HG03457 (cell line): ENCODE measurements at regions not wholly inside any gene's neighbourhood (a gene's known extent, or its start where the extent isn't known, plus 50 kb on each side); places are given as distances from the start of the nearest gene placed in this dataset.
A peak's percentile ranks its signal among the peaks of the same experiment; 100 is the strongest.

Experiments
- ATAC-seq: cut with Tn5 transposase; IDR thresholded peaks from one replicate; pipeline ENCODE4 v1.9.1; 2021; ENCODE audit warnings: moderate number of reproducible peaks; ENCODE audit not compliant: unreplicated experiment

DNA sequence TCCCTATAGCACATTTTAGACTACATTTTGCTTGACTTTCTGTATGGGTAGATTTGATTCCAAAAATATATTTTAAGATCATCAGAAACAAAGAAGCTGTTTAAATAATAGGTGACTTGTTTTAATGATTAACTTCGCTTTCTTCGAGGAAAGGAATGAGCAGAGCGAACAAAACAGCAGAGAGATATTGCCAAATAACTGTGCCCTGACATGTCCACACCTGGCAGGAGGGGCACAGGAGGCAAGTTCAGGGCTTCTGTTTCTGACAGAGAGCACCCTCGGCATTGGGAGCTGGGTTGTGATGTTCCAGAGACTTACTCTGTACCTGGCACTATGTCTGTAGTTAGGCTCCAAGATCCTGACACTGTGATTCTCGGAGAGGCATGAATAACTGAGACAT, 155.7 kb upstream of the SASH1 start:
- no peak for ATAC-seq

DNA sequence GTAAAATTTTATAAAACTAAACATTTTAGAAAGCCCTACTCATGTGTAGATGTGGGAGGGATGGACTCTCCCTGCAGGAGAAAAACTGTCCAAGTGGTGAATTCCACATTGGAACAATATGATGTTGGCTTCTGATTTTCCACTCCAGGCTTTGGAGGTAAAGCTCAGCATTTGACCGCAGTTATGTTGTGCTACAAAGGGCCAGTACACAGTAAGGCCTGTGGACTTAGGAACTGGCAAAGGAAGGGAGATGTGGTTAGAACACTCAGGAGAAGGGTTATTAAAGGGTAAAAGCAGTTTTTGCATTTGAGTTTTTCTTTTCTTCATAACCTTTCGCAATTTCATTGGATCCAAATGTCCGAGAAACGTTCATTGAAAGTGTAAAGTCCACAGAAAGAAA, 150.3 kb upstream of the SASH1 start:
- no peak for ATAC-seq

DNA sequence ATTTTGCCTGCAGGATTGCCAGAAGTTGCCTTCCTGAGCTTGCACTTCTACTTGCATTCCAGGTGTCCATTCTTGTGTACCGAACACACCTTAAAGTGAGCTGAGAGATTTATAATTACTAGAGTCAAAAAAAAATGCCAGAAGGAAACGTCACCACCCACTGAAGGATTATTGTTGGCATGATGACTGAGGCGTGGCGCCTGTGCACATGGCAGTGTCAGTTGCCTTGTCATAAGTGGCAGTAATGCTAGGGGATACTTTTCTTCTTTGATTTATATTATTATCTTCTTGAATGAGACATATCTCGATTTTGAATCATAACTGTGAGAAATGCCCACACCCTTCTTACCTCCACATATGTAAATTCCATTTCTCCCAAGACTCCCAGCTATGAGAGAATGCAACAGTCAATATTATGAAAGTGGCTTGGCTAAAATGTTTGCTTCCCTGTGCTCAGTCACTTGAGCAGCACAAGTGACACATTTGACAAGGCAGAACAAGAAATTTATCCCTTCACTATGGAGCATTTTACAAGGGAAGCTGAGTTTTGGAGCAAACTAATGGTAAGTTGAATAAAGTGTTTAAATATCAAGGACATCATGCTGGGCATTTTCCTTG, 149.5 kb upstream of the SASH1 start:
- ATAC-seq = no peak

DNA sequence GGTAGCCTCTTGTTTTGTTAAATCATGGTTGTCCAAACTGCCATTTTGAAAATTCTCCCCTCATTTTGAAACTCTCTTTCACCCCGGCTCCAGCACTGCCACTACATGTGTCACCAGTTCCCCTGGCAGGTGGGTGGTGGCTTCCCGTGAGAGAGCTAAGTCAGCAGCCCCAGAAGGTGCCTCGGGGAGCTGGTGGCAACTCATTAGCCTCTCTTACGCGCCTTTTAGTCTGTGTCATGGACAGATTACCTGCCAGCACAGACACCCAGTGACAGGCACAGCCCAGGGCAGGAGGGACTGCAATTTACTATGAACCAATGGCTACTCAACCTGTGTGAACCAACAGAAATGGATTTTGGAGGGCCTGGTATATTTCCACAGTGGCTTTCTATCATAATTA, 147.1 kb upstream of the SASH1 start:
- no peak for ATAC-seq

DNA sequence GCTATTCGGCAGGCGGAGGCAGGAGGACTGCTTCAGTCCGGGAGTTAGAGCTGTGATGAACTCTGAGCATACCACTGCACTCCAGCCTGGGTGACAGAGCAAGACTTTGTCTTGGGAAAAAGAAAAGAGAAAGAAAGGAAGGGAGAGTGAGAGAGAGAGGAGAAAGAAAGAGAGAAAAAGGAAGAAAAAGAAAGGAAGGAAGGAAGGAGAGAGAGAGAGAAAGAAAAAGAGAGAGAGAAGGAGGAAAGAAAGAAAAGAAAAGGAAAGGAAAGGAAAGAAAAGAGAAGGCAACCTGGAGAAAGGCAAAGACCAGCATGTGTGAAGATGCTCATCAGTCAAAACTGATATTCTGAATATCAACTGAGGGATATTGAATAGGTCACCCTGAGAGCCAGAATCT, 143.1 kb upstream of the SASH1 start:
- no peak for ATAC-seq

DNA sequence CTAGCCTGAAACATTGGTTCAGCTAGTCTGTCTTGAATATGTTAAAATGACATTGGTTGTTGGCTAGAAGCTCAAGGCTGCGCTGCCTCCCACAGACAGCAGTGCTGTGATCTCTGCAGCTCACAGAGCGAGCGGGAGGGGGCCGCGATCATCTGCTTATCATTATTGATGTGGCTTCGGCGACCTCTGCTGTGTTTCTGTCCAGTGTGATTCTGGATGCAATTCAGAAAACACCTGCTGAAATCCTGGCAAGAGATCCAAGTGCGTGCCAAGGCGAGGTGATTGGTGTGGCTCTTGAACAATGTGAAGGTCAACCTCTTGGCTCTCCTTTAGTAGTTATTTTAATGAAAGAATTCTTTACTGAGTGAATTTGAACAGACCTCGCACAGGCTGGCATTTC, 142.3 kb upstream of the SASH1 start:
- no peak for ATAC-seq

DNA sequence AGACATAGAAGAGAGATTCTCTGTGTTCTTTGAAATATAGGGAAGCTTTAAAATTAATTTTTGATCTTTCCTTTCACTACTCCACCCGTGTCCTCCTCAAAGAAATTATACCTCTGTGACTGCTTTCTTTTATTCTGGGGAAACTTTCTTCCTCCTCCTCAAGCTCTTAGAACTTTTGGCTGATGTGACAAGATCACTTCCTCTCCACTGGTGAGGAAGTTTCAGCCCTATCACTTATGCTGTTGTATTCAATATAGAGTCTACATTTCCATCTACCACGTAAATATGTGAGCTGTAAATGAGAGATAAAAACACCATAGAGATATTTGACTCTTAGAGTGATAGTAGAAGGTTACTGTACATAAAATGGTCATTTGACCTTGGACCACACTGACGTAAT, 141.9 kb upstream of the SASH1 start:
- ATAC-seq = no peak

DNA sequence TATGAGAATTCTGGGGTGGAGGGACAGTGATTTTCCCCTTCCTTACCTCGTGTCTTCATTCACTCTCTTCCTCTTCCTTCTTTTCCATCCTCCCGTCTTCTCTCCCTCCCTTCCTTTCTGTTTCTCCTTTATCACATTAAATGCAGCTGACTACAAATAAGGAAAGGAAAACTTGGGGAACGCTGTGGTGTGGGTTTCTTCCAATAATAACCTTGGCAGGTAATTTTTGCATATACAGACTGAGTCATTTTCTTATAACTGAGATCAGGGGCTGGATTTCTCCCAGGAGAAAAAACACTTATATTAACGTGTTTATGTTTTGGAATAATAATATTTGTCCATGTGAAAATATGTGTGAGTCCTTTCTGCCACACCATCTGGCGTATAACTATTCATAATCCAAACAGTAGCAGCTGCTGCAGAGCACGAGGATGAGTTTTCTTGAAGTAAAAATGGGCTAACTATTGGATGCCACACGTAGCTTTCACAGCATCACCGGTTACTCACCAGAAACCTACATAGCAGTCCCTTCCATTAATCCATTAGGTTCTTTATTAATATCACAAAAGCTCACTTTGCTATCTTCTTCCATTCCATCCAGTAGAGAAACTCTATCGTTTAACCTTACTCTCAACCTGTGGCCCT, 139.2 kb upstream of the SASH1 start:
- ATAC-seq = no peak

DNA sequence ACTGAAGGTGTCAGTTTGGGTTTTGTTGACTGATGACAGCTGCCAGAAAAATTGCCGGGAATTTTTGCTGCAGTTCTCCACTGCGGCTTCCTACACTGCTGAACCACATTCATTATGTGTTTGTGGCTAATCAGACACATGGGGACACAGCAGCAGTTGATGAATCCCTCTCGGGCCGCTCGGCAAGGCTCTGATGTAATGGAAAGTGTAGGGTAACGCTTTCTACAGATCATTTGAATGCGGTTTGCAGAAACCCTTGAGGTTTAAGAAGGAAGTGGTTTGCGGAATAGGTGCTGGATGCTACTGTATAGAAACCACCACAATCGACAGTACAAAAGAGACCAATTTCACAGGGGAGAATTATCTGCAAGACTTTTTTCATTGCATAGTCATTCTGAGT, 138.7 kb upstream of the SASH1 start:
- ATAC-seq = peak; percentile 98

DNA sequence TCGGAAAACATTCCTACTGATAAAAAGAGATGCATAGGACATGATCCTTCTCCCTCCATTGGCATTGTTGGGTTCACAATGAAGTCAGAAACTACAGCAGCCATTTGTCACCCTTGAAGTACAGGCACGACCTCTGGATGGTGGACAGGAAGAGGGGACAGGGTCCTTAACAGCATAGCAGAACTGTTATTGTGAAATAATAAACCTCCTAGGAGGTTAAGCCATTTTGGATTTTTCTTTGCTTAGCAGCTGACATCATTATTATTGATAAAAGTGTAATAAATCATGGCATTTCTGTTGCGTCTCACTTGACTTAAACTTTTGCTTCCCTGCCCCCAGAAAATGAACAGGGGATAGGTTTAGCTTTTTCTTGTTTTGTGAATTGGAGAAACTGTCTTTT, 134.3 kb upstream of the SASH1 start:
- no peak for ATAC-seq

DNA sequence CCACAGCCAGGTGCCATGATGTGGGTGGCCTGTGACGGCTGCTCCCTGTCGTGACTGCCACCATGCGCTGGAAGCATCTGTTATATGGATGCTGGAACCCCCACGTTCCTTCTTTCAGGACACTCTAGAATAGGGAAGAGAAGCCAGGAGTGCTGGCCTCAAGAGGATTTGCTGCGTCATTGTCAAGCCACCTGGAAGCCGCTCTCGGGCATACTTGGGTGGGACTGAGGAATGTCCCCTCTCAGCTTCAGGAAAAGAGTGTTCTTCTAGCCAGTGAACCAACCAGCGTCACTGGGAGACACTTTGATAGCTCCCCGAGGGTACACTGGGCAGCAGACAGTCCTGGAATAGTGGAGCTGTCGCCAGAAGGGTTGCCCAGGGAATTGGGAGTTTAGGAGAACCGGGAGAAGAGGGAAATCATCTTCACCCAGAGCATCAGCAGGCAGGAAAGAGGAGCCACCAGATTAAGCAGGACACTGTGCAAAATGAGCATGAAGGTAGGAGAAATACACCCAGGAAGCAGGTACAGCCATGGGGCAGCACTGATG, 130.8 kb upstream of the SASH1 start:
- ATAC-seq = no peak

DNA sequence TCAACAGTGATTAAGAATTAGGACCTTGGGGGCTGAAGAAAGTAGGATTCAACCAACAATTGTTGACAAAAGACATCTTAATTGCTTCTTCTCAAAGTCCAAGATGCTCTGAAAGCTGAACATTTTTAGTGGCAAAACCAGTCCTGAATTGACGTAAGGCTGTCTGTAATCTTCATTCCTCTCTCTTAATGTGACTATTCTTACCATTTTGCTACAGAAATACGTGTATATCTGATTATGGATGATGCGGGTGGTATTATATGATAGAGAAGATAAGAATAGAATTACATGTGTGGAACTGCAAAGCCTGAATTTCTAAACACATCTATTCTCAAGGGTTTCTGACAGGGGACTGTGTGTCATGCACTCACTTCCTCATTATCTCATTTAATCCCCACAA, 130.3 kb upstream of the SASH1 start:
- no peak for ATAC-seq

DNA sequence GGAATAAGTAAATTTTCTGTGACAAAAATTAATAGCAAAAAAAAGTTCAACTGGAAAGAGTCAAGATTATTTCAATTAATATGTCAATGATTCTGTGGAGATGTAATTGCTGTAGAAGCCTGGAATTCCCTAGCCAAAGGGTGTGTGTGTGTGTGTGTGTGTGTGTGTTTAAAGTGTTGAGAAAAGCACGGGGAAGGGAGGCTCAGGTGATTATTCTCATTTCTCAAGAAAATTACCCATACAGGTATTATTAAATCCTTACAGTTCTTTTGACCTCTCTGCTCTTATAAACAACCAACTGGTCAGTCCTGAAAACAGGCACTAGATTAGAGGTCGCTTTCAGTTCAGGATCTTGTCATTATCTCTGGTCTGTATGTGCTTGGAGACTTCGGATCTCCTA, 129.3 kb upstream of the SASH1 start:
- ATAC-seq = no peak

DNA sequence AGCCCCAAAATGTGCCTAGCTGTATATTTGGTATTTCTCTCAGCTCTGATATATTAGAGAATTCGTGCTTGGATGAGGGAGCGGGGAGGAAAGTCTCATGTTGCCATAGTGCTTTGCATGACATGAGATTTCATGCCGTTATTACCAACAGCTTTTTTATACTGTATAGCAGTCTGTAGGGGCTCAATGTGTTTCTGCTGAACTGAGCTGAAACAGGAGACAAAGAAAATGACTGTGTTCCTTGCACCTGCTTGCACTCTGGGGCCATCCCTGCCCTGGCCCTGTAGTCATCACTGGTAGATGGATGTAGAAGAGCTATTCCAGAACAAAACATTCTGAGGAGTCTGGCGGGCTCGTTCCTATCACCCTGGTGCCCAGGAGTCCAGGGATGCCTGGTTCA, 128.0 kb upstream of the SASH1 start:
- ATAC-seq = no peak

DNA sequence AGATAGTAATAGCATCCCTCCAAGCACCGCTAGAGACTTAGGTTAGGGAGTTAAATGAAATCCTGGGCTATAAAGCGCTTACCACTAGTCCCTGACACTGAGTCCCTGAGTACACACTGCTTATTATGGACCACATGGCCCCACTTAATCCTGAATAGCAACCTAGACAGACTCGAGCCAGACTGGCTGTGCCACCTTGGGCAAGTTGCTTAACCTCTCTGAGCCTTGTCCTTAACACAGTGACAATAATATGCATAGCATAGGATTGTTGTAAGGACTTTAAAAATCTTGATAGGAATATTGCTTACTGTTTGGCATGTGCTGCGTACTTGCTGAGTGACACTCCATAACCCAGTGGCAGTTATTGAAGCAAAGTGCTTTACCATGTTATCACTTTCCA, 125.6 kb upstream of the SASH1 start:
- ATAC-seq = no peak

DNA sequence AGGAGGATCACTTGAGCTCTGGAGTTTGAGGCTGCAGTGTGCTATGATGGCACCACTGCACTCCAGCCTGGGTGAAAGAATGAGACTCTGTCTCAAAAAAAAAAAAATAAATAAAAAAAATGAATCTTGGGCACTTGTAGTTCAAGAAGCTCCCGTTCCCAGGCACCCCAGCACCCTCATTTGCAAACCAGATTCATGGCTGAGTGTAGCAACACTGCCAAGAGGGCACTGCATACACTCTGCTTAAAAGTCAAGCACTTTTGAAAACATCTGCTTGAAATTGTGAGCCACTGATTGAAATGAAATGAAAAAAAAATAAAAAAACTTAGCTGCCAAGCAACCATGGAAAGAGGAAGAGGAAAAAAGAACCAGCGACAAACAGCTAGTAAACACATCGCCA, 124.7 kb upstream of the SASH1 start:
- no peak for ATAC-seq

DNA sequence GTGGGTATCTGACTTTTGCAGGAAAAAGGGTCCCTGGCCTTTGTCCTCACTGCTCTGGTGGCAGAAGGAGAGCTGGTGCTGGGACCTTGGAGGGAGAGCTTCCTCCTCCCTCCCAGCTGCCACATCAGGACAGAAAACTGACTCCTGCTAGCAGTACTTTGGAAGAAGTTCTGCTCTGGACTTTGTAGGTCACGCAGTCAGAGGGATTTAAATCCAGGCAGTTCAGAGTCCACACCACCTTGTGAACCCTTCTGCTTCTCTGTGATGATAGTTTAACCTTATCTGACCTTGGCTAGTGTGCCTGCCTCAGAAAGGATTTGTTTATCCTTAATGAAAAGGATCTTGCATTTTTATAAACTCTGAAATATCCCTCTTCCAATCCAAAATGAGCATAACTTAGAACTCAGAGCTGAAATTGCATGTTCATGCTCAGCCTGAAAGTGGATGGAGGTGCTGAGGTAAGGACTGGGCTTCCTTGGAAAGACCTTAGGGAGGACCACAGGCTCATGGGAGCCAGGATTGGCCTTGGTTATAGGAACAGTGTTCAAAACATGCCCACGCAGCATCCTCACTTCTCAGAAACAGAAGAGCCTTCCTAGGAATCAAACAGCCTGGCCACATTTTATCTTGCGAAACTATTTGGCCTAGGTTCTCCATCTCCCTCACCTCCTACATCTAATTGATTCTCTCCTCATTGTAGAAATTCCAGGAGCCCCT, 123.9 kb upstream of the SASH1 start:
- ATAC-seq = no peak

DNA sequence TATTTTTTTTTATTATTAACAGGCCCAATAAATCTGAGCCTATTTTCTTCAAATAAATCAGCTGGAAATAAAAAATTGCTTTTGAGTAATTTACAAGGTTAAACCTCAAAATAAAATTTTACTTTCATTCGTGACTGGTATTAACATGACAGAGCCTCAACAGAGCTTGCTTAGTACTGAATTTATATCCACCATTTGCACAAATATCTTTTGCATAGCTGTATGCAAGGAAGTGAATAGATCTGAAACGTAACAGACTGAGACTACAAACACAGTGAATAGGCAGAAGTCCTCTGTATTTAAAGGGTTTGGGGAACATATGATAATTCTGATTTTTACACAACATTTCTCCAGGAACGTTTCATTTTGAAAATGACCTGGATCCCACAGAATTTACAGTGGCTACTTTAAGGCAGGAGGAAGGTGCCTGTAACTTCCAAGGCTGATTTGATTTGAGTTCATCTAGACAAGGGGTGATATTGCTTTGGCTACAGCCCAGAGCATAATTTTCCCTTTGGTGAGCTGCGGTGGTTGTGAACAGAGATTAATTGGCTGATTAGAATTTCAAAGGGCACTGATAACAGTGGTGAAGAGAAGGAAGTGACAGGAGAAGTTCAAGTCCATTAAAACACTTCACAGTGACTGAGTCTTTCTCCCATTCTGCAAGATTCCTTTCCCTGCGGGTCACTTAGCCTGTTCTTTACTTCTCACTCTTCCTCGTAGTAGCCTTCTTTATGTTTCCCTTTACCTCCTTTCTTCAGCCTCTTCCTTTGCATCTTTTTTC, 121.2 kb upstream of the SASH1 start:
- ATAC-seq = no peak

DNA sequence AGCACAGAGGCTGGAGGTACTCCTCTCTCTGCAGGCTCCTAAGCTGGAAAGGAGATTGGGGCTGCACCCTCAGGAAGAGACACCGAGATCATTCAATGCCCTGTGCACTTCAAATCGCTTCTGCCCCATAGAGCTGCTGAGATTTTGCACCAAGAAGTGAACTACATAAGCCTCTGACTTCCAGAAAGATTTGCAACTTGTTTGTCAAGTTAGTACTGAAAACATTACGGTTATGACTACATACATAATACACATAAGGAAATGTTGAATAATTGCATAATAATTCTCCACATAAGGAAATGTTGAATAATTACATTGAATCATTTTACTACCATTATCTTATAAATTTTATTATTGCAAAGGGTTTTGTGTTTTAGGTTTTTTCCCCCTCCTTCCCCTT, 120.3 kb upstream of the SASH1 start:
- no peak for ATAC-seq

DNA sequence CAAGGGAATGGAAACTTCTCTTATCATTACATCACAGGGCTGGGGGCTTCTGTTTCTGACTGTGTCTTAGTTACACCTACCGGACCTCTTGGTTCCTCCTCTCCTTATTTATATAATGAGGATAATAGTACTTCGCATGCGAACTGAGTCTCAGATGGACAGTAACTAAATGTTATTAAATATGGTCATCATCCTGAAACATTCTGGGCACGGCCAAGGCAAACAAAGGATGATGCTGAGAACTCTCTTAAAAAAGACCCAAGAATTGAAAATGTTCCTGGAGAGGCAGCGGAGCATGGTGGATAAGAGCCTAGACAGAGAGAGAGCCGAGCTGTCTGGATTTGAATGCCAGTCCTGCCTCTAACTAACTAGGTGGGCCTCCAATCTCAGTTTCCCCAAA, 119.8 kb upstream of the SASH1 start:
- ATAC-seq = no peak

DNA sequence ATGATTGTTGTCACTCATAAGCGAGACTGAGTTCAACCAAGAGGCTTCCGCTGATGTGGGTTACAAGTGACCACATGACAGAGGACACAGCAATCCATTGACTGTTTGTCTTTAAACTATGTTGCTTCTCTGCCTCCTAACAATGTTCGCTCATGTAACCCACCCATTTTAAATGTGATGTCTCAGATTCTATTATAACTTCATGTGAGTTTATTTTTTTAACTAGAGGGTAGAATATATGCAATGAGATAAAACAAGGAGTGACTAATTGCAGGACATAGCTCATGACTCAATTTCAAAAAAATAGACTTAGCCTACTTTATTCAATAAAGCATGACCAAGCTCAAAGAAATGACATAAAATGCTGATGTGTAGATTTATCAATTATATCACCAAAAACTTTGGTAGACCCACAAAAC, 119.2 kb upstream of the SASH1 start:
- ATAC-seq = no peak

DNA sequence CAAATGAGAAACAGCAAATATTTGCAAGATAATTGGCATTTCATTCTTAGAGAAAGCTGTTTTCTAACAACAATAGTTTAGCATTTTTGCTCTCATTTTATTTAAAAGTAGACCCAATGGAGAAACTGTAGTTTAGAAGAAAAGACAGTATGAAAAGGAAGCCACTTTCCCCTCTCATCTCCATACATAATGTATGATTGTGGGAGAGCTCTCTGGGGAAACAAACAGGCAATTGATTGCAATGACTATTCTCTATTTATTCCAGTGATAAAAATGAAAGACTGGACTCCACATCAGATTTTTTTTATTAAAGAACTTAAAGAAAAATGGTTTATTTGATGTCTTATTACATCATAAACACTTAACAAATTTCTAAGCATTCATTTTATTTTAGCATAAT, 116.8 kb upstream of the SASH1 start:
- no peak for ATAC-seq
